Calu3 (cell line): ENCODE measurements at regions not wholly inside any gene's neighbourhood (a gene's known extent, or its start where the extent isn't known, plus 50 kb on each side); places are given as distances from the start of the nearest gene placed in this dataset.

Source experiments
- BruUV-seq: library from RNA; stranded (reverse); fragments of 400-500 nt; replicated peaks from 2 replicates; lab custom pipeline; 2021; lab: Mats Ljungman, UMichigan
- CTCF ChIA-PET: fragments of 300-600 bp; sonication (Branson Sonifier 250); formaldehyde crosslinking; loops from one replicate; lab custom pipeline; 2022; ENCODE audit warnings: antibody characterized with exemption; lab: Charles Lee
- DNase-seq: peaks from one replicate; pipeline ENCODE4 v3.0.0; 2022
- H3K27ac Mint-ChIP-seq: one replicate; pipeline ENCODE4 v1.8.0; 2022; ENCODE audit warnings: mixed read lengths; ENCODE audit not compliant: unreplicated experiment
- H3K27me3 Mint-ChIP-seq: one replicate; pipeline ENCODE4 v1.8.0; 2022; ENCODE audit warnings: mixed read lengths; ENCODE audit not compliant: unreplicated experiment
- H3K36me3 Mint-ChIP-seq: one replicate; pipeline ENCODE4 v1.8.0; 2022; ENCODE audit warnings: mild to moderate bottlenecking, moderate library complexity, mixed read lengths; ENCODE audit not compliant: insufficient read depth, unreplicated experiment
- H3K4me1 Mint-ChIP-seq: one replicate; pipeline ENCODE4 v1.8.0; 2022; ENCODE audit warnings: mild to moderate bottlenecking, low read depth, mixed read lengths; ENCODE audit not compliant: unreplicated experiment
- H3K4me3 Mint-ChIP-seq: one replicate; pipeline ENCODE4 v1.8.0; 2022; ENCODE audit warnings: mild to moderate bottlenecking, low read depth, moderate library complexity, mixed read lengths; ENCODE audit not compliant: unreplicated experiment
- H3K9me3 Mint-ChIP-seq: one replicate; pipeline ENCODE4 v1.8.0; 2022; ENCODE audit warnings: low read depth, mixed read lengths; ENCODE audit not compliant: unreplicated experiment
- intact Hi-C: fragments of 100-400 bp; cut with micrococcal nuclease; formaldehyde crosslinking; loops from one replicate; pipeline ENCODE4 v1.10.0; 2022; ENCODE audit not compliant: unreplicated experiment
- TF ChIP-seq, protein P1 (sequence below): fragments of 200-600 bp; IDR thresholded peaks from one replicate; pipeline ENCODE4 v1.8.0; 2022; ENCODE audit warnings: antibody characterized with exemption; ENCODE audit not compliant: unreplicated experiment

GRCh38 chr12:124109760-124110159 is 136.7 kb downstream of the ZNF664 start:
- no peak overlapping the region for H3K27ac Mint-ChIP-seq
- H3K36me3 Mint-ChIP-seq, result no peaks in the 10 kb centered on the region
- DNase-seq, result peak; percentile 18
- H3K4me3 Mint-ChIP-seq, result no peak overlapping the region
- BruUV-seq, result no TSS peak
- intact Hi-C loops, result no loop called here
- peaks cover 3% of the 10 kb centered on the region for H3K27me3 Mint-ChIP-seq
- CTCF ChIA-PET, result no interaction called here
- H3K9me3 Mint-ChIP-seq, result peaks cover 5% of the 10 kb centered on the region
- peaks cover 7% of the 10 kb centered on the region for H3K4me1 Mint-ChIP-seq
- TF ChIP-seq, protein P1, sequence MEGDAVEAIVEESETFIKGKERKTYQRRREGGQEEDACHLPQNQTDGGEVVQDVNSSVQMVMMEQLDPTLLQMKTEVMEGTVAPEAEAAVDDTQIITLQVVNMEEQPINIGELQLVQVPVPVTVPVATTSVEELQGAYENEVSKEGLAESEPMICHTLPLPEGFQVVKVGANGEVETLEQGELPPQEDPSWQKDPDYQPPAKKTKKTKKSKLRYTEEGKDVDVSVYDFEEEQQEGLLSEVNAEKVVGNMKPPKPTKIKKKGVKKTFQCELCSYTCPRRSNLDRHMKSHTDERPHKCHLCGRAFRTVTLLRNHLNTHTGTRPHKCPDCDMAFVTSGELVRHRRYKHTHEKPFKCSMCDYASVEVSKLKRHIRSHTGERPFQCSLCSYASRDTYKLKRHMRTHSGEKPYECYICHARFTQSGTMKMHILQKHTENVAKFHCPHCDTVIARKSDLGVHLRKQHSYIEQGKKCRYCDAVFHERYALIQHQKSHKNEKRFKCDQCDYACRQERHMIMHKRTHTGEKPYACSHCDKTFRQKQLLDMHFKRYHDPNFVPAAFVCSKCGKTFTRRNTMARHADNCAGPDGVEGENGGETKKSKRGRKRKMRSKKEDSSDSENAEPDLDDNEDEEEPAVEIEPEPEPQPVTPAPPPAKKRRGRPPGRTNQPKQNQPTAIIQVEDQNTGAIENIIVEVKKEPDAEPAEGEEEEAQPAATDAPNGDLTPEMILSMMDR, result no peak

- Mint-ChIP-seq H3K4me1 (peaks cover 7% of the 10 kb centered on the region), H3K4me3 (no peak overlapping the region), H3K9me3 (peaks cover 5% of the 10 kb centered on the region), H3K27me3 (peaks cover 9% of the 10 kb centered on the region), H3K36me3 (no peaks in the 10 kb centered on the region), H3K27ac (no peak overlapping the region)
- DNase-seq, result no peak
- intact Hi-C loops, result no loop called here
- CTCF ChIA-PET, result no interaction called here
- TF ChIP-seq, protein P1, result no peak
- no TSS peak for BruUV-seq
These were observed 137.4 kb downstream of the ZNF664 start for GRCh38 chr12:124110372-124110883.

DNA sequence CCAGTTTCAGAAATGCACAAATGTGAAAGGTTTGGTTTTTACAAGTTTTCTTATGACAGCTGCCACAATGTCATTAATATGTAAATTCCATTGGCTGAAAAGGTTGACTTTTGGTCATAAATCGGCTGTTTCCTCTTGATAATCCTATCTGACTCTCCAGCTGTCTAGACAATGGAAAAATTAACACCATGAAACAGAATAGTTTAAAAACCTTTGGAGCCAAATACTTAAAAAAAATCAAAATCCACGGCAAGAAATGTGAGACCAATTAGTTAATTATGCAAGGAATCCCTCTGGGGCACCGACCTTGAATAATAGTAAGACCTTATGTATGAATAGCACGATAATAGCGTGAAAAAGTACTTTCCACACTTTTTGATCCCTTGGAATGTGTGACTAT is 138.0 kb downstream of the ZNF664 start:
- no peak for DNase-seq
- TF ChIP-seq, protein P1, result no peak
- Mint-ChIP-seq H3K36me3 (no peaks in the 10 kb centered on the region), H3K4me1 (peaks cover 7% of the 10 kb centered on the region), H3K4me3 (no peak overlapping the region), H3K9me3 (peaks cover 5% of the 10 kb centered on the region), H3K27ac (no peak overlapping the region), H3K27me3 (peaks cover 15% of the 10 kb centered on the region)
- CTCF ChIA-PET, result no interaction called here
- intact Hi-C loops, result no loop called here
- BruUV-seq, result no TSS peak

DNA sequence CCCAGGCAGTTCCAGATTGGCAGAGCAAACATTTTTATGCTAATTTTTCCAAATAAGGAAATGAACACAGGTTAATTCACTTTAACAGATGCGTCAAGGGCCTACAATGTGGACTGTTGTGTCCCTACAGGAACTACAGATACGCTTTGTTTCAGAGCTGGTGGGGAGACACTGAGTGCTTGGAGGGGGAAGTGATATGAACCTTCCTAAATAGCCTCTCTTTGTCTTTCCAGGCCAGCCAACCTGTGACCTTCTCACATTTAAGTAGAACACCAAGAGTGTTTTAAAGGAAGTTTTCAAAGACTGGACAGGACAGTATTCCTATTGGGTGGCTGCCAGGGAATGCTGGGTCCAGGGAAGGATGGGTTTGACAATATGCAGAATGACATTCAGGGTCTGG is 141.3 kb downstream of the ZNF664 start:
- no peak for DNase-seq
- H3K27me3 Mint-ChIP-seq, result peaks cover 28% of the 10 kb centered on the region
- intact Hi-C loops, result no loop called here
- H3K9me3 Mint-ChIP-seq, result no peaks in the 10 kb centered on the region
- TF ChIP-seq, protein P1, result no peak
- no peaks in the 10 kb centered on the region for H3K36me3 Mint-ChIP-seq
- no peak overlapping the region for H3K4me3 Mint-ChIP-seq
- no peak overlapping the region for H3K27ac Mint-ChIP-seq
- H3K4me1 Mint-ChIP-seq, result peaks cover 7% of the 10 kb centered on the region
- CTCF ChIA-PET, result no interaction called here
- BruUV-seq, result no TSS peak
